ENCODE measurements at regions not wholly inside any gene's neighbourhood (a gene's known extent, or its start where the extent isn't known, plus 50 kb on each side); places are given as distances from the start of the nearest gene placed in this dataset.
A peak's percentile ranks its signal among the peaks of the same experiment; 100 is the strongest.

DNA sequence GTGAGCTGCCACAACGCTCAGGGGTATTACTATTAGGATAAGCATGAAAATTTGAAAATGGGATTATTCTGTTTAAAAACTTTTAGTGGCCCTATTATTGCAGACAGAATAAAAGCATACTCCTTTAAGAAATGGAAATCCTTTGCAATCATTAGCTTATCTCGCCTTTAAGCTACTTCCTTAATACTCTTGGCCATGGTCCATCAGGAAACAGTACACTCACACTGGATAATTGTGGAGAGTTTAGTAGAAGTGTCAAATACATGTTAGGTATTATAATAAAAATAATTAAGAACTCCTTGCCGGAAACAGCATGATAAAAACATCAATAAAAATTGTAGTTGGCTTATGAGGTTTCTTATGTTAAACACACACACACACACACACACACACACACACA, 100.4 kb upstream of the PPFIA2 start:
- TF ChIP-seq POLR2AphosphoS5 (IDR thresholded peaks at IDR 0.05; ENCODE audit: low read depth, low read length): no peak
- TF ChIP-seq CHD2 (IDR thresholded peaks at IDR 0.05; ENCODE audit: low read length, partially characterized antibody): no peak
- TF ChIP-seq RCOR1 (IDR thresholded peaks at IDR 0.05; ENCODE audit: low read length): no peak
- TF ChIP-seq RFX5 (IDR thresholded peaks at IDR 0.05; ENCODE audit: low read length): no peak
- TF ChIP-seq RXRA (IDR thresholded peaks at IDR 0.05; ENCODE audit: borderline replicate concordance, low read depth): no peak
- no peak for TF ChIP-seq GATA2 (CRISPR knock-in tag; IDR thresholded peaks at IDR 0.05)
- TF ChIP-seq SMC3 (IDR thresholded peaks at IDR 0.05; ENCODE audit: low read depth, low read length): no peak
- TF ChIP-seq, protein P1, sequence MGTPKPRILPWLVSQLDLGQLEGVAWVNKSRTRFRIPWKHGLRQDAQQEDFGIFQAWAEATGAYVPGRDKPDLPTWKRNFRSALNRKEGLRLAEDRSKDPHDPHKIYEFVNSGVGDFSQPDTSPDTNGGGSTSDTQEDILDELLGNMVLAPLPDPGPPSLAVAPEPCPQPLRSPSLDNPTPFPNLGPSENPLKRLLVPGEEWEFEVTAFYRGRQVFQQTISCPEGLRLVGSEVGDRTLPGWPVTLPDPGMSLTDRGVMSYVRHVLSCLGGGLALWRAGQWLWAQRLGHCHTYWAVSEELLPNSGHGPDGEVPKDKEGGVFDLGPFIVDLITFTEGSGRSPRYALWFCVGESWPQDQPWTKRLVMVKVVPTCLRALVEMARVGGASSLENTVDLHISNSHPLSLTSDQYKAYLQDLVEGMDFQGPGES (IDR thresholded peaks at IDR 0.05; ENCODE audit: low read depth, low read length): no peak
- no peak for TF ChIP-seq JUND (IDR thresholded peaks at IDR 0.05)
- no peak for TF ChIP-seq TEAD4 (IDR thresholded peaks at IDR 0.05; ENCODE audit: borderline replicate concordance, insufficient read depth)
- TF ChIP-seq TAF1 (IDR thresholded peaks at IDR 0.05; ENCODE audit: borderline replicate concordance, low read depth, low read length): no peak
- TF ChIP-seq NRF1 (IDR thresholded peaks at IDR 0.05; ENCODE audit: low read depth, low read length): no peak
- TF ChIP-seq YY1 (IDR thresholded peaks at IDR 0.05; ENCODE audit: low read depth): no peak
- no peak for TF ChIP-seq EZH2phosphoT487 (IDR thresholded peaks at IDR 0.05; ENCODE audit: borderline replicate concordance, low read depth)
- TF ChIP-seq, protein P2, sequence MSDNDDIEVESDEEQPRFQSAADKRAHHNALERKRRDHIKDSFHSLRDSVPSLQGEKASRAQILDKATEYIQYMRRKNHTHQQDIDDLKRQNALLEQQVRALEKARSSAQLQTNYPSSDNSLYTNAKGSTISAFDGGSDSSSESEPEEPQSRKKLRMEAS (IDR thresholded peaks at IDR 0.05; ENCODE audit: low read depth): no peak
- TF ChIP-seq, protein P3, sequence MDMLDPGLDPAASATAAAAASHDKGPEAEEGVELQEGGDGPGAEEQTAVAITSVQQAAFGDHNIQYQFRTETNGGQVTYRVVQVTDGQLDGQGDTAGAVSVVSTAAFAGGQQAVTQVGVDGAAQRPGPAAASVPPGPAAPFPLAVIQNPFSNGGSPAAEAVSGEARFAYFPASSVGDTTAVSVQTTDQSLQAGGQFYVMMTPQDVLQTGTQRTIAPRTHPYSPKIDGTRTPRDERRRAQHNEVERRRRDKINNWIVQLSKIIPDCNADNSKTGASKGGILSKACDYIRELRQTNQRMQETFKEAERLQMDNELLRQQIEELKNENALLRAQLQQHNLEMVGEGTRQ (IDR thresholded peaks at IDR 0.05; ENCODE audit: borderline replicate concordance, low read depth, low read length): no peak
- Histone ChIP-seq H3K4me3 (ENCODE audit: low read depth in 2 of 2, low read length in 1 of 2) (no peak overlapping the region), H3K4me2 (no peak overlapping the region), H4K20me1 (ENCODE audit: insufficient read depth) (no peaks in the 10 kb centered on the region), H3K9ac (no peak overlapping the region), H3K9me3 (no peaks in the 10 kb centered on the region), H3F3A (replicated peaks; ENCODE audit: insufficient read depth) (no peaks in the 10 kb centered on the region), H3K79me2 (ENCODE audit: insufficient read depth) (no peaks in the 10 kb centered on the region), H3K27ac (ENCODE audit: low read depth in 2 of 2, low read length in 1 of 2) (no peak overlapping the region), H2AFZ (ENCODE audit: low read depth) (no peak overlapping the region), H3K36me3 (replicated peaks in 1 of 2; ENCODE audit: control insufficient read depth in 1 of 2, insufficient read depth in 2 of 2, low read length in 1 of 2) (no peaks in the 10 kb centered on the region), H3K27me3 (ENCODE audit: insufficient read depth) (no peaks in the 10 kb centered on the region), H3K9me2 (no peaks in the 10 kb centered on the region), H3K4me1 (ENCODE audit: control insufficient read depth in 1 of 2, insufficient read depth in 2 of 2, low read depth in 1 of 2, low read length in 1 of 2) (no peaks in the 10 kb centered on the region)
- POLR2A ChIA-PET: no interaction called here
- CTCF ChIA-PET: interaction anchor here (0.7 kb wide), 1 partner anchor 17 kb away, joined by 3 read pairs; no protein-coding TSS in a partner anchor
- no peak for DNase-seq
- 13% methylated on average over 3 of the region's 3 CpGs for WGBS (ENCODE audit: low lambda C conversion rate)

DNA sequence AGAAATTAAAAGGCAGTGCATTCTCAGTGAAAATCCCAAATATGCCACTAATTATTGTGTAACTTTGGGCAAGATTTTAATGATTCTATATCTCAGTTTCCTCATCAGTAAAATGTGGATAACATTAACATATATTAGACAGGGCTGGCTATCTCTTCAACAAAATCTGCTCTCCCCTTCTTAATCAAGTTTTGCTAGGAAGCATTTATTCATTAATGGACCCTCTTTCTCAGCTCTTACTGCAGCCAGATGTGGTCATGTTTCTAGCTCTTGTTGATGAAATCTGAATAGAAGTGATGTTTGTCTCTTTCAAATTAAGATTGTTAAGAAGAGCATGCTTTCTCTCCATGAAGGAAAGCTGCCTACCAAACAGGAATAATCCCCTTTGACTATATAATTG, 84.4 kb upstream of the PPFIA2 start:
- no peak overlapping the region for H3K4me3 ChIP-seq (ENCODE audit: low read depth in 2 of 2, low read length in 1 of 2)
- H3K4me1 ChIP-seq (ENCODE audit: control insufficient read depth in 1 of 2, insufficient read depth in 2 of 2, low read depth in 1 of 2, low read length in 1 of 2): no peaks in the 10 kb centered on the region; a peak in 1 of 4 replicates
- H3K27ac ChIP-seq (ENCODE audit: low read depth in 2 of 2, low read length in 1 of 2): peak overlapping the region in 1 of 2 experiments; percentile 39; a peak in 1 of 4 replicates
- H2AFZ ChIP-seq (ENCODE audit: low read depth): no peak overlapping the region
- TF ChIP-seq EP300 (IDR thresholded peaks at IDR 0.05; ENCODE audit: borderline replicate concordance in 1 of 2, low read depth in 1 of 2, low read length in 1 of 2): peak in 1 of 2 experiments; percentile 84; a peak in 2 of 4 replicates
- peak; percentile 27; the same call in 1 of the 2 replicates for TF ChIP-seq RCOR1 (IDR thresholded peaks at IDR 0.05; ENCODE audit: low read length)
- TF ChIP-seq TEAD4 (IDR thresholded peaks at IDR 0.05; ENCODE audit: borderline replicate concordance, insufficient read depth): no peak
- no peak for TF ChIP-seq POLR2AphosphoS5 (IDR thresholded peaks at IDR 0.05; ENCODE audit: low read depth, low read length)
- TF ChIP-seq, protein P3 (IDR thresholded peaks at IDR 0.05; ENCODE audit: borderline replicate concordance, low read depth, low read length): no peak
- no peak for TF ChIP-seq JUND (IDR thresholded peaks at IDR 0.05)
- TF ChIP-seq MXI1 (IDR thresholded peaks at IDR 0.05; ENCODE audit: low read depth, low read length): 0 out of 2 replicates have a peak, but pooled peaks have one; percentile 21
- TF ChIP-seq EZH2phosphoT487 (IDR thresholded peaks at IDR 0.05; ENCODE audit: borderline replicate concordance, low read depth): no peak
- no peak for TF ChIP-seq GABPA (IDR thresholded peaks at IDR 0.05; ENCODE audit: low read depth)
- TF ChIP-seq GATA2 (CRISPR knock-in tag; IDR thresholded peaks at IDR 0.05): peak; percentile 37
- no peaks in the 10 kb centered on the region for H3K36me3 ChIP-seq (replicated peaks in 1 of 2; ENCODE audit: control insufficient read depth in 1 of 2, insufficient read depth in 2 of 2, low read length in 1 of 2)
- no peaks in the 10 kb centered on the region for H3K79me2 ChIP-seq (ENCODE audit: insufficient read depth)
- no peaks in the 10 kb centered on the region for H4K20me1 ChIP-seq (ENCODE audit: insufficient read depth)
- no peak overlapping the region for H3K4me2 ChIP-seq
- no peaks in the 10 kb centered on the region for H3F3A ChIP-seq (replicated peaks; ENCODE audit: insufficient read depth)
- DNase-seq: peak; percentile 23
- no peaks in the 10 kb centered on the region for H3K9me3 ChIP-seq
- H3K9ac ChIP-seq: no peak overlapping the region
- H3K9me2 ChIP-seq: no peaks in the 10 kb centered on the region
- CTCF ChIA-PET: no interaction called here
- POLR2A ChIA-PET: no interaction called here
- H3K27me3 ChIP-seq (ENCODE audit: insufficient read depth): no peaks in the 10 kb centered on the region
